ENCODE measurements at regions not wholly inside any gene's neighbourhood (a gene's known extent, or its start where the extent isn't known, plus 50 kb on each side); places are given as distances from the start of the nearest gene placed in this dataset.

DNA sequence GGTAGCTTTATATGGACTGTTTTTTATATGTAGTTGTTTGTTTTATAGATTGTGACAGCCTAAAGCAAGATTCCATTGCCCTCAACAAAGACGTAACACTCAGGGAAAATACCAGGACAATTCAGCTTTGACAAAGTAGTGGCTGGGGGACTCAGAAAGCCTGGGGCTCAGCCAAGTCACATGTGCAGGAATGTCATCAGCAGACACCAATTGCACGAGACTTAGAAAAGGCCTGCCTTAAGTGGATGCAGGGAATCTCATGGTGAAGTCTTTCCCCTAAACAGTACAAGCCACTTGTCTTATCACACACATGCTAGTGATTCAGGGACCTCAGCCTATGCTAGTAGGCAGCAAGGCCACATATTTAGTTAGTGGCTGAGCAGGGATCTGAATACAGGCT lies 381.8 kb upstream of the THBS1 start:
- CTCF ChIA-PET: no interaction called here
- TF ChIP-seq, protein P1, sequence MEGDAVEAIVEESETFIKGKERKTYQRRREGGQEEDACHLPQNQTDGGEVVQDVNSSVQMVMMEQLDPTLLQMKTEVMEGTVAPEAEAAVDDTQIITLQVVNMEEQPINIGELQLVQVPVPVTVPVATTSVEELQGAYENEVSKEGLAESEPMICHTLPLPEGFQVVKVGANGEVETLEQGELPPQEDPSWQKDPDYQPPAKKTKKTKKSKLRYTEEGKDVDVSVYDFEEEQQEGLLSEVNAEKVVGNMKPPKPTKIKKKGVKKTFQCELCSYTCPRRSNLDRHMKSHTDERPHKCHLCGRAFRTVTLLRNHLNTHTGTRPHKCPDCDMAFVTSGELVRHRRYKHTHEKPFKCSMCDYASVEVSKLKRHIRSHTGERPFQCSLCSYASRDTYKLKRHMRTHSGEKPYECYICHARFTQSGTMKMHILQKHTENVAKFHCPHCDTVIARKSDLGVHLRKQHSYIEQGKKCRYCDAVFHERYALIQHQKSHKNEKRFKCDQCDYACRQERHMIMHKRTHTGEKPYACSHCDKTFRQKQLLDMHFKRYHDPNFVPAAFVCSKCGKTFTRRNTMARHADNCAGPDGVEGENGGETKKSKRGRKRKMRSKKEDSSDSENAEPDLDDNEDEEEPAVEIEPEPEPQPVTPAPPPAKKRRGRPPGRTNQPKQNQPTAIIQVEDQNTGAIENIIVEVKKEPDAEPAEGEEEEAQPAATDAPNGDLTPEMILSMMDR (IDR thresholded peaks at IDR 0.05; ENCODE audit: low read depth, low read length): no peak
- Histone ChIP-seq H3K27me3 (ENCODE audit: control insufficient read depth, insufficient read depth, low read length) (no peaks in the 10 kb centered on the region), H3K9me3 (ENCODE audit: control insufficient read depth, insufficient read depth, low read length) (no peaks in the 10 kb centered on the region), H3K27ac (ENCODE audit: low read depth, low read length) (no peak overlapping the region), H3K4me3 (ENCODE audit: low read depth, low read length) (no peak overlapping the region)
- POLR2A ChIA-PET: no interaction called here
- no peak for DNase-seq (ENCODE audit: low read depth, low spot score)

DNA sequence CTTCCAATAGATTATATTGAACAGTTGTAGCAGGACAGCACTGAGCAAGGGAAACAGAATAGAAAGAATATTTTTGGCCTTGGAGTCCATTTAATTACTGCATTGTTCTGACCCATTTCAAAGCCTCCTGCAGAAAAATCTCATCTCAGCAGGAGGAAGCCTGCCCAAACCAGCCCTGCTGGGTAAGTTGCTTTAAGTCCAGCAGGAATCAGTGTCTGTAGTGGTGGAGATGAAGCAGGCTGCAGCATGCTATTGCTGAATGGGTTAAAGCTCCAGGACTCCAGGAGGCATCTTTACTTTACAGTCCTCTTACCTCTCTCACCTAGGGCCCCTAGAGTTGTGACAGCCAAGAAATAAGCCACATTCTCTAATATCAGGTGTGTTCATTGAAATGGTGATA lies 380.3 kb upstream of the THBS1 start:
- ChIA-PET CTCF (no interaction called here), POLR2A (no interaction called here)
- DNase-seq (ENCODE audit: low read depth, low spot score): no peak
- TF ChIP-seq, protein P1 (IDR thresholded peaks at IDR 0.05; ENCODE audit: low read depth, low read length): no peak
- no peak overlapping the region for H3K4me3 ChIP-seq (ENCODE audit: low read depth, low read length)
- no peak overlapping the region for H3K27ac ChIP-seq (ENCODE audit: low read depth, low read length)
- H3K9me3 ChIP-seq (ENCODE audit: control insufficient read depth, insufficient read depth, low read length): no peaks in the 10 kb centered on the region
- H3K27me3 ChIP-seq (ENCODE audit: control insufficient read depth, insufficient read depth, low read length): no peaks in the 10 kb centered on the region

DNA sequence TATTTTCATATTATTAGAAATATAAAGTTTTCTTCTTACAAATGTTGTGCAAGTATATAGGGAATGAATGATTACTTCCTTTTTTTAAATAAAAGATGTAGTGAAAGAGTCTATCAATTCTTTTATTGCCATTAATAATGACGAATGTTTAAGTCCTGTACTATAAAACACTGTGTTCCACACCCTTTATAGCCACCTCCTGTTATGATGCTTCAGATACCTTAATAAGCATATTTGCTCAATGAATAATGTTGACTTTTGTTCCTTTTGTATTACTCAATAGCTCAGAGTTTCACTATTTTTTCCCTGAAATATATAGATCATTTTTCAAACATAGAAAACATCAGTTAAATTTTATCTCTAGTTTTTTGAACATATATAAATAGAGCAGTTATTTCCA lies 378.2 kb upstream of the THBS1 start:
- POLR2A ChIA-PET: no interaction called here

DNA sequence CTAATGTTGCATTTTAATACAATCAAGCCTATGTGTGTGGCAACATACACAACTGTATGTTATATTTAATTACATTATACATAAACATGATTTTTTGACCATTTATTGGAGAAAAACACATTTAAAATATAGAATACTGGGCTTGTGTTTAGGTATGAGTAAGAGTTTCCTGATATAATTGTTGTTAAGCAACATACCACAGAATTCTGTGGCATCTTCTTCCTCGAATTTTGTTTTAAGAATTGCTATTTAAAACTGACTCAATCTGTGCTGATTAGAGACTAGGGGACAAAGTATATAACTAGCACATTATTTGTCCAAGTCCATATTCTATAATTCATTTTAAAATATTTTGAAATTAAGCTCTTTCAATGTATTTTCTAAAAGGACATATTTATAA lies 376.8 kb upstream of the THBS1 start:
- no peak overlapping the region for H3K27ac ChIP-seq (ENCODE audit: low read depth, low read length)

More for the DNA sequence above, 378.2 kb upstream of the THBS1 start:
- Histone ChIP-seq H3K27me3 (ENCODE audit: control insufficient read depth, insufficient read depth, low read length) (no peaks in the 10 kb centered on the region), H3K27ac (ENCODE audit: low read depth, low read length) (no peak overlapping the region), H3K4me3 (ENCODE audit: low read depth, low read length) (no peak overlapping the region), H3K9me3 (ENCODE audit: control insufficient read depth, insufficient read depth, low read length) (peaks cover 4% of the 10 kb centered on the region; the same call in 1 of the 2 replicates)
- TF ChIP-seq, protein P1 (IDR thresholded peaks at IDR 0.05; ENCODE audit: low read depth, low read length): no peak
- CTCF ChIA-PET: interaction anchor here (1.0 to 1.2 kb wide), 2 partner anchors 377 to 495 kb away, joined by 3 read pairs; no protein-coding TSS in a partner anchor
- DNase-seq (ENCODE audit: low read depth, low spot score): no peak

DNA sequence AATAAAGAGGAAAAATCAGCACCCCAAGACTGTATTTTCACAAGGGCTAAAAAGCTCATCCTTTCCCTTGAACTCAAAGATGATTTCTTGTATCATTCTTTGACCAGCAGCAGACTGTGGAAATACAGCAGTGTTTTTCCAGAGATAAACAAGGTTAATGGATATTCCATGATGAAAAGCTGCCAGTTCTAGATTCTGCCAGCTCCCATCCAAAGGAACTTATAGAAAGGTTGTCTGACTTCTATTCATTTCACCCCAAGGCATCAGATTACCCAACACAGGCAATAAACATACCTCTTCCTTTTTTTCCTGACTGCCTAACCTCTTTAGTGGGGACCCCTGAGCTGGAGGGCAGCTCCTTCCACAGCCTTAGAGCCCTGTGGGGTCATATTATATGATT lies 375.8 kb upstream of the THBS1 start:
- Histone ChIP-seq H3K27me3 (ENCODE audit: control insufficient read depth, insufficient read depth, low read length) (no peaks in the 10 kb centered on the region), H3K27ac (ENCODE audit: low read depth, low read length) (no peak overlapping the region), H3K4me3 (ENCODE audit: low read depth, low read length) (no peak overlapping the region), H3K9me3 (ENCODE audit: control insufficient read depth, insufficient read depth, low read length) (peaks cover 4% of the 10 kb centered on the region; the same call in 1 of the 2 replicates)
- no peak for DNase-seq (ENCODE audit: low read depth, low spot score)
- TF ChIP-seq, protein P1 (IDR thresholded peaks at IDR 0.05; ENCODE audit: low read depth, low read length): no peak
- POLR2A ChIA-PET: interaction anchor here (0.9 kb wide), 1 partner anchor 8 kb away, joined by 5 read pairs; no protein-coding TSS in a partner anchor
- CTCF ChIA-PET: interaction anchor here (0.9 to 1.5 kb wide), 3 partner anchors 16 to 376 kb away, joined by 3 to 4 read pairs (median 3); partner anchors contain the start of gene THBS1

More for the DNA sequence above, 376.8 kb upstream of the THBS1 start:
- Histone ChIP-seq H3K9me3 (ENCODE audit: control insufficient read depth, insufficient read depth, low read length) (peaks cover 4% of the 10 kb centered on the region; the same call in 1 of the 2 replicates), H3K27me3 (ENCODE audit: control insufficient read depth, insufficient read depth, low read length) (no peaks in the 10 kb centered on the region), H3K4me3 (ENCODE audit: low read depth, low read length) (no peak overlapping the region)
- ChIA-PET POLR2A (no interaction called here), CTCF (interaction anchor here (0.9 kb wide), 2 partner anchors 15 to 377 kb away, joined by 3 read pairs; partner anchors contain the start of gene THBS1)
- TF ChIP-seq, protein P1 (IDR thresholded peaks at IDR 0.05; ENCODE audit: low read depth, low read length): no peak
- no peak for DNase-seq (ENCODE audit: low read depth, low spot score)
